NCI-H2171 (cell line): ENCODE measurements at regions not wholly inside any gene's neighbourhood (a gene's known extent, or its start where the extent isn't known, plus 50 kb on each side); places are given as distances from the start of the nearest gene placed in this dataset.

Experiments
- DNase-seq: peaks from one replicate; lab custom pipeline; 2025; lab: John Stamatoyannopoulos, UW

- no peak for DNase-seq
These were observed 958.3 kb downstream of the ADGRL2 start for GRCh38 chr1:82759035-82759434.

- no peak for DNase-seq
These were observed 954.9 kb downstream of the ADGRL2 start for GRCh38 chr1:82755671-82756070.

GRCh38 chr1:82755191-82755590 lies 954.5 kb downstream of the ADGRL2 start:
- DNase-seq: no peak

GRCh38 chr1:82752046-82752445 lies 951.3 kb downstream of the ADGRL2 start:
- no peak for DNase-seq

GRCh38 chr1:82733645-82734044 lies 932.9 kb downstream of the ADGRL2 start:
- DNase-seq: no peak

GRCh38 chr1:82731216-82731615 lies 930.5 kb downstream of the ADGRL2 start:
- no peak for DNase-seq

- no peak for DNase-seq
These were observed 927.5 kb downstream of the ADGRL2 start for GRCh38 chr1:82728206-82728605.

- no peak for DNase-seq
These were observed 923.5 kb downstream of the ADGRL2 start for GRCh38 chr1:82724246-82724645.

- DNase-seq: no peak
These were observed 921.9 kb downstream of the ADGRL2 start for GRCh38 chr1:82722608-82723007.

GRCh38 chr1:82721702-82722101 lies 921.0 kb downstream of the ADGRL2 start:
- no peak for DNase-seq

- DNase-seq: no peak
These were observed 918.1 kb downstream of the ADGRL2 start for GRCh38 chr1:82718719-82719419.

- DNase-seq: no peak
These were observed 909.4 kb downstream of the ADGRL2 start for GRCh38 chr1:82710091-82710490.

- DNase-seq: no peak
These were observed 906.9 kb downstream of the ADGRL2 start for GRCh38 chr1:82707681-82708080.

GRCh38 chr1:82706741-82707140 lies 906.0 kb downstream of the ADGRL2 start:
- DNase-seq: no peak

GRCh38 chr1:82704966-82705365 lies 904.2 kb downstream of the ADGRL2 start:
- DNase-seq: no peak

GRCh38 chr1:82704393-82704792 lies 903.7 kb downstream of the ADGRL2 start:
- no peak for DNase-seq

- no peak for DNase-seq
These were observed 903.2 kb downstream of the ADGRL2 start for GRCh38 chr1:82703951-82704350.

GRCh38 chr1:82700476-82700875 lies 899.7 kb downstream of the ADGRL2 start:
- no peak for DNase-seq

GRCh38 chr1:82697965-82698364 lies 897.2 kb downstream of the ADGRL2 start:
- DNase-seq: no peak

- DNase-seq: no peak
These were observed 894.7 kb downstream of the ADGRL2 start for GRCh38 chr1:82695443-82695842.

- DNase-seq: no peak
These were observed 889.7 kb downstream of the ADGRL2 start for GRCh38 chr1:82690411-82690810.

GRCh38 chr1:82689217-82689616 lies 888.5 kb downstream of the ADGRL2 start:
- DNase-seq: no peak

GRCh38 chr1:82686774-82687173 lies 886.0 kb downstream of the ADGRL2 start:
- DNase-seq: no peak

GRCh38 chr1:82646888-82647287 lies 846.2 kb downstream of the ADGRL2 start:
- DNase-seq: no peak
